Fibroblast of lung (primary cell): ENCODE measurements at regions not wholly inside any gene's neighbourhood (a gene's known extent, or its start where the extent isn't known, plus 50 kb on each side); places are given as distances from the start of the nearest gene placed in this dataset.

ENCODE experiments used
- DNase-seq, 2 donors: peaks; one replicate each; pipeline versions ENCODE4 v3.0.0 to v3.0.0-alpha.2; 2010; ENCODE audit warnings: low read depth in 2 of 2
- H2AFZ ChIP-seq: 2 replicates; pipeline ENCODE4 v1.5.1; 2012; ENCODE audit warnings: low read length, control low read depth, inconsistent platforms
- H3K27ac ChIP-seq: 2 replicates; pipeline ENCODE4 v1.5.1; 2011; ENCODE audit warnings: low read length, control low read depth; ENCODE audit not compliant: insufficient read depth
- H3K27me3 ChIP-seq: 2 replicates; pipeline ENCODE4 v1.5.1; 2011; ENCODE audit warnings: mild to moderate bottlenecking, low read length; ENCODE audit not compliant: control insufficient read depth, insufficient read depth
- H3K36me3 ChIP-seq: 2 replicates; pipeline ENCODE4 v1.5.1; 2011; ENCODE audit warnings: low read length; ENCODE audit not compliant: control insufficient read depth, insufficient read depth
- H3K4me1 ChIP-seq: 2 replicates; pipeline ENCODE4 v1.5.1; 2011; ENCODE audit warnings: low read length; ENCODE audit not compliant: control insufficient read depth, insufficient read depth; ENCODE audit errors: extremely low read depth
- H3K4me2 ChIP-seq: 2 replicates; pipeline ENCODE4 v1.5.1; 2011; ENCODE audit warnings: low read length, control low read depth; ENCODE audit not compliant: insufficient read depth; ENCODE audit errors: extremely low read depth
- H3K4me3 ChIP-seq, 4 experiments: fragments of 200-600 bp in 1 of 4; sonication (generic) in 1 of 4; replicated peaks in 1 of 4; 2 replicates each; pipeline ENCODE4 v1.5.1; 2011 to 2016; ENCODE audit warnings: low read length in 4 of 4, low read depth in 3 of 4, mild to moderate bottlenecking in 3 of 4, control low read depth in 2 of 4, inconsistent platforms in 1 of 4, mixed read lengths in 1 of 4; ENCODE audit not compliant: insufficient read depth in 1 of 4; ENCODE audit errors: control extremely low read depth in 1 of 4
- H3K79me2 ChIP-seq: 2 replicates; pipeline ENCODE4 v1.5.1; 2012; ENCODE audit warnings: mild to moderate bottlenecking, low read length, inconsistent platforms; ENCODE audit not compliant: control insufficient read depth, insufficient read depth
- H3K9ac ChIP-seq: 2 replicates; pipeline ENCODE4 v1.5.1; 2011; ENCODE audit warnings: mild to moderate bottlenecking, low read length, control low read depth; ENCODE audit not compliant: insufficient read depth
- H3K9me3 ChIP-seq: 2 replicates; pipeline ENCODE4 v1.5.1; 2012; ENCODE audit warnings: low read depth, low read length; ENCODE audit not compliant: control insufficient read depth, insufficient read depth
- H4K20me1 ChIP-seq: 2 replicates; pipeline ENCODE4 v1.5.1; 2011; ENCODE audit warnings: low read length; ENCODE audit not compliant: control insufficient read depth, insufficient read depth; ENCODE audit errors: extremely low read depth
- EZH2 ChIP-seq: IDR thresholded peaks from 2 replicates; pipeline ENCODE4 v1.5.1; 2012; ENCODE audit warnings: low read length, control low read depth, mild to moderate bottlenecking; ENCODE audit errors: missing control alignments
- TF ChIP-seq, protein P1 (sequence below), 2 donors: IDR thresholded peaks in 1 of 2; conservative IDR thresholded peaks in 1 of 2; 1 replicate in 1 of 2; 2 replicates in 1 of 2; pipeline ENCODE4 v1.5.1; 2011 to 2012; ENCODE audit warnings: low read length in 2 of 2, control low read depth in 1 of 2, inconsistent platforms in 1 of 2, low read depth in 1 of 2, mild to moderate bottlenecking in 1 of 2

DNA sequence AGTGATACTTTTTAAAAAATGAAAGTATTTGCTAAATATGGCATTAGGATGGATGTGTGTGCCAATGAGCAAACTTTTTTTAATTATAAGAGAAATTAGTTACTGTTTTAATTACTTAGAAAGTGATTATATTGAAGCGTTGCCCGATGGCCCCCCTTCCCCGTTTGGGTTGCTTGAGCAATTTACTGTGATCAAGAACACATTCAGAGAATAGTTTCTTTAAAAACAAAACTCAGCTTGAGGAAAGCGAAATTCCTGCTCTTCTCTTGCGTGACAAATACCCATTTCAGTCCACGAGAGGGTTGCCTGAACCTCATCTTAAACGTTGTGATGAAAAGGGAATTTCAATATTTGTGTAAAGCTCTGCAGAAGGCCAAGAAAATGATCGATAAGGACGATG lies 234.1 kb downstream of the GATA3 start:
- H3K27me3 ChIP-seq: no peaks in the 10 kb centered on the region
- H4K20me1 ChIP-seq: no peaks in the 10 kb centered on the region
- no peaks in the 10 kb centered on the region for H3K4me1 ChIP-seq
- no peaks in the 10 kb centered on the region for H3K36me3 ChIP-seq
- no peaks in the 10 kb centered on the region for H3K79me2 ChIP-seq
- no peak overlapping the region for H3K4me3 ChIP-seq
- no peak overlapping the region for H3K4me2 ChIP-seq
- no peak overlapping the region for H2AFZ ChIP-seq
- no peak overlapping the region for H3K27ac ChIP-seq
- DNase-seq: no peak
- no peak overlapping the region for H3K9ac ChIP-seq
- no peak for TF ChIP-seq EZH2
- TF ChIP-seq, protein P1, sequence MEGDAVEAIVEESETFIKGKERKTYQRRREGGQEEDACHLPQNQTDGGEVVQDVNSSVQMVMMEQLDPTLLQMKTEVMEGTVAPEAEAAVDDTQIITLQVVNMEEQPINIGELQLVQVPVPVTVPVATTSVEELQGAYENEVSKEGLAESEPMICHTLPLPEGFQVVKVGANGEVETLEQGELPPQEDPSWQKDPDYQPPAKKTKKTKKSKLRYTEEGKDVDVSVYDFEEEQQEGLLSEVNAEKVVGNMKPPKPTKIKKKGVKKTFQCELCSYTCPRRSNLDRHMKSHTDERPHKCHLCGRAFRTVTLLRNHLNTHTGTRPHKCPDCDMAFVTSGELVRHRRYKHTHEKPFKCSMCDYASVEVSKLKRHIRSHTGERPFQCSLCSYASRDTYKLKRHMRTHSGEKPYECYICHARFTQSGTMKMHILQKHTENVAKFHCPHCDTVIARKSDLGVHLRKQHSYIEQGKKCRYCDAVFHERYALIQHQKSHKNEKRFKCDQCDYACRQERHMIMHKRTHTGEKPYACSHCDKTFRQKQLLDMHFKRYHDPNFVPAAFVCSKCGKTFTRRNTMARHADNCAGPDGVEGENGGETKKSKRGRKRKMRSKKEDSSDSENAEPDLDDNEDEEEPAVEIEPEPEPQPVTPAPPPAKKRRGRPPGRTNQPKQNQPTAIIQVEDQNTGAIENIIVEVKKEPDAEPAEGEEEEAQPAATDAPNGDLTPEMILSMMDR (conservative IDR thresholded peaks at IDR 0.05 in 1 of 2, IDR thresholded peaks at IDR 0.05 in 1 of 2; ENCODE audit: low read depth in 1 of 2, low read length in 2 of 2): no peak
- H3K9me3 ChIP-seq: no peaks in the 10 kb centered on the region

DNA sequence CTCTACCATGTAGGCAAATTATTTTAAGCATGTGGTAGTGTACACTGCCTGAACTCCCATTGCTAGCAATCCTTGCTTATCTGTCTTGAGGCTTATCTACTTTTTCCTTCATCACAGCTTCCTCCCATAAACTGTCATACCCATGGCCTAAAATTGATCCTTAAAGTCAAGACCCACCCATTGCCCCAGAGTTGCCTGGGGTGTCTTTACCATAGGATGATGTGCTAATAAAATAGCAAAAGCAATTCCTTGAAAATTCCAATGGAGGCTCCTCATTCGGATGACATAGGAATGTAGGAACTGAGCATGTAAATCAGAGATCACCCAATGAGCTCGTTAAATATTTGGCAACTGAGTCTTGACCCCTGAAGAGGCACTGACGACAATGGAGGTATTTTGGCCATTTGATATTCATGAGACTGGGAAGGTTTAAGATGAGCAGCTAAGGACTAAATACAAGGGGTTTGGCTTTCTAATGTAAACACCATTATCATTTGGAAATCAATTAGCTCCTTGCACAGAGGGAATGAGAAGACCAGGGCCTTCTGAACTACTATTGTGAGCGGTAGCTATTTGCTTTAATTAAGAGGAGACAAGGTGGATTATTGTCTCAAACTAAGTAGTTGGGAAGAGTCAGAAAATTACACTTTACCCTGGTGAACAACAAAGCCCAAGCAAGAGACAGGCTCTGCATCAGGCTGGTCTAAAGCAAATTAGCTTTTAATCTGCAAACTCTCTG lies 234.9 kb downstream of the GATA3 start:
- H3K36me3 ChIP-seq: no peaks in the 10 kb centered on the region
- no peak overlapping the region for H3K4me2 ChIP-seq
- no peak overlapping the region for H3K27ac ChIP-seq
- H3K9me3 ChIP-seq: no peaks in the 10 kb centered on the region
- H3K27me3 ChIP-seq: no peaks in the 10 kb centered on the region
- no peak overlapping the region for H3K9ac ChIP-seq
- H3K4me1 ChIP-seq: no peaks in the 10 kb centered on the region
- H3K4me3 ChIP-seq: no peak overlapping the region
- no peaks in the 10 kb centered on the region for H4K20me1 ChIP-seq
- TF ChIP-seq, protein P1 (conservative IDR thresholded peaks at IDR 0.05 in 1 of 2, IDR thresholded peaks at IDR 0.05 in 1 of 2; ENCODE audit: low read depth in 1 of 2, low read length in 2 of 2): no peak
- no peak for TF ChIP-seq EZH2
- no peak overlapping the region for H2AFZ ChIP-seq
- H3K79me2 ChIP-seq: no peaks in the 10 kb centered on the region
- DNase-seq: no peak

DNA sequence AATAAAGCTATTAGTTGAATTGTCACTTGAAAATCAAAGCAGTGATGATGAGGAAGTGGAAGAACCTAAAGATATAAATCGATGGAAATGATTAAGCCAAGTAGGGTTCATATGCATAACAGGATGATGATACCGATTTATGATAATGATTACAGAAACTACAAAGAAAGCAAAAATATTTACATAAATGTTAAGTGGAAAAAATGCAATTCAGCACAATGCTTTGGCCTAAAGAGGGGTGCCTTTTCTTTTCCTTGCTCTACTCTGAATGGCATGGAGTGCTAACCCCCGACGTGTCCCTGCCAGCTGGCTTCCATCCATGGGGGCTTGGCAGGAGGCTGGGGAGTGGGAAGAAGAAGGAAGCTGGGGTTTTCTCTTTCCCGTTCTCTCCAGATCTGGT lies 240.3 kb downstream of the GATA3 start:
- no peak overlapping the region for H2AFZ ChIP-seq
- TF ChIP-seq, protein P1 (conservative IDR thresholded peaks at IDR 0.05 in 1 of 2, IDR thresholded peaks at IDR 0.05 in 1 of 2; ENCODE audit: low read depth in 1 of 2, low read length in 2 of 2): no peak
- no peak for TF ChIP-seq EZH2

More for the DNA sequence above, 240.3 kb downstream of the GATA3 start:
- Histone ChIP-seq H3K9ac (no peak overlapping the region), H4K20me1 (no peaks in the 10 kb centered on the region), H3K9me3 (no peaks in the 10 kb centered on the region), H3K27ac (no peak overlapping the region), H3K27me3 (no peaks in the 10 kb centered on the region), H3K4me1 (no peaks in the 10 kb centered on the region), H3K79me2 (no peaks in the 10 kb centered on the region), H3K4me3 (no peak overlapping the region), H3K4me2 (no peak overlapping the region), H3K36me3 (no peaks in the 10 kb centered on the region)
- DNase-seq: no peak
